ENCODE measurements at regions not wholly inside any gene's neighbourhood (a gene's known extent, or its start where the extent isn't known, plus 50 kb on each side); places are given as distances from the start of the nearest gene placed in this dataset.
A peak's percentile ranks its signal among the peaks of the same experiment; 100 is the strongest.

DNA sequence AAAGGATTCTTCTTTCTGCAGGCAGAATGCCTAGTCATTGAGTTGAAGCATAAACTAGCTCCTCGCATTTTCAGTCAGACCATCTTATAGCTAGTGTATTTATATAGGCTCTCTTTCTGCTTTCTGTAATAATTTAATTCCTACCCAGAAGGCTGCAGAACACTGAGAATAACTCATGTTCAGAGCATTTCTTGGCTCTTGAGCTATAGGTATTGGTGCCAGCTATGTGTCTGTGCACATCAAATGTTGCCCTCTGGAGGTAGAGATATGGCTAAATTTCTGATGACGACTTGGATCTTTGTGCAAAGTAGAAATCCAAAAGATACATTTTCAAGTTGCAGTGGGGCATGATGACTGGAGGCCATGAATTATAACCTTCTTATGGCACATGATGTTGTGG is 336.2 kb upstream of the TPM1 start:
- 0 out of 2 replicates have a peak, but pooled peaks have one; percentile 10 for TF ChIP-seq RAD21 (IDR thresholded peaks at IDR 0.05; ENCODE audit: low read depth)
- TF ChIP-seq ZBTB7A (IDR thresholded peaks at IDR 0.05; ENCODE audit: low read depth): no peak
- TF ChIP-seq NFIC (IDR thresholded peaks at IDR 0.05): no peak
- no peak for TF ChIP-seq FOXM1 (IDR thresholded peaks at IDR 0.05; ENCODE audit: borderline replicate concordance, low read depth)

DNA sequence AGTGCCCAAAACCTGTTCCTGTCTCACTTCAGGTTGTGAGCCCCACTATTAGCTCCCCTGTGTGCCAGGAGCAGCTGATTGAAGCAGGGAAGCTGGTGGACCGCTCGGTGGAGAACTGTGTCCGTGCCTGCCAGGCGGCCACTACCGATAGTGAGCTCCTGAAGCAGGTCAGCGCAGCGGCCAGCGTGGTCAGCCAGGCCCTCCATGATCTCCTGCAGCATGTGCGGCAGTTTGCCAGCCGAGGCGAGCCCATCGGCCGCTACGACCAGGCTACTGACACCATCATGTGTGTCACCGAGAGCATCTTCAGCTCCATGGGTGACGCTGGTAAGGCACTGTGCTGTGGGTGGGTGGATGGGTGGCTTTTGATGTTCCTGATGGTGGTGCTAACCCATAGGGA is 334.1 kb upstream of the TPM1 start:
- TF ChIP-seq TAF1 (IDR thresholded peaks at IDR 0.05; ENCODE audit: low read depth) (no peak), EGR1 (IDR thresholded peaks at IDR 0.05) (no peak), EP300 (IDR thresholded peaks at IDR 0.05; ENCODE audit: borderline replicate concordance) (no peak)

DNA sequence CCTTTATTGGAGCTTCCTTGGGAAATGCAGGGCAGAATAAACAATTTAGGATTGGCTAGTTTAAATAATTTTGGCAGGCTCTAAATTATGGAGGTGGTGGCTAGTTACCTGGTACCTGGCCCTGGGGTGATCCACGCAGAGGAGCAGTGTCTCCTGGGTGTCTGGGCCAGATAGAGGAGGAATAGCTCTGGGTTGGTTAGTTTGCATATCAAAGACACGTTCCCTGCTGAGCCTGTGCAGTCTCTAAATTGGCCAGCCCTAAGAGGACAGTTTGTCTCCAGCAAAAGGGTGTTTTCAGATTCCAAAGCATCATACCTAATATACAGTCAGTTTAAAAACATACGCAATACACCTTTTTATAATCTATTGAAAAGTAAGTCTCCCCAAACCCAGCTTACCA is 333.3 kb upstream of the TPM1 start:
- no peak for TF ChIP-seq EP300 (IDR thresholded peaks at IDR 0.05; ENCODE audit: borderline replicate concordance)
- TF ChIP-seq, protein P1, sequence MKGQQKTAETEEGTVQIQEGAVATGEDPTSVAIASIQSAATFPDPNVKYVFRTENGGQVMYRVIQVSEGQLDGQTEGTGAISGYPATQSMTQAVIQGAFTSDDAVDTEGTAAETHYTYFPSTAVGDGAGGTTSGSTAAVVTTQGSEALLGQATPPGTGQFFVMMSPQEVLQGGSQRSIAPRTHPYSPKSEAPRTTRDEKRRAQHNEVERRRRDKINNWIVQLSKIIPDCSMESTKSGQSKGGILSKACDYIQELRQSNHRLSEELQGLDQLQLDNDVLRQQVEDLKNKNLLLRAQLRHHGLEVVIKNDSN (IDR thresholded peaks at IDR 0.05): no peak
- TF ChIP-seq REST (IDR thresholded peaks at IDR 0.05; ENCODE audit: low read depth): no peak
- TF ChIP-seq EGR1 (IDR thresholded peaks at IDR 0.05): no peak
- no peak for TF ChIP-seq RAD21 (IDR thresholded peaks at IDR 0.05; ENCODE audit: low read depth)
- no peak for TF ChIP-seq MAX (IDR thresholded peaks at IDR 0.05)
- TF ChIP-seq YY1 (IDR thresholded peaks at IDR 0.05; ENCODE audit: low read depth): no peak
- no peak for TF ChIP-seq CEBPB (IDR thresholded peaks at IDR 0.05)
- no peak for TF ChIP-seq CREB1 (IDR thresholded peaks at IDR 0.05; ENCODE audit: low read depth)
- TF ChIP-seq TCF12 (IDR thresholded peaks at IDR 0.05; ENCODE audit: low read depth): no peak
- TF ChIP-seq FOXM1 (IDR thresholded peaks at IDR 0.05; ENCODE audit: borderline replicate concordance, low read depth): no peak
- TF ChIP-seq TEAD4 (IDR thresholded peaks at IDR 0.05): no peak
- TF ChIP-seq ZBTB7A (IDR thresholded peaks at IDR 0.05; ENCODE audit: low read depth): no peak
- TF ChIP-seq TAF1 (IDR thresholded peaks at IDR 0.05; ENCODE audit: low read depth): no peak
- TF ChIP-seq NFIC (IDR thresholded peaks at IDR 0.05): no peak

- TF ChIP-seq, protein P1 (IDR thresholded peaks at IDR 0.05): no peak
- TF ChIP-seq ZBTB7A (IDR thresholded peaks at IDR 0.05; ENCODE audit: low read depth) (no peak), FOXM1 (IDR thresholded peaks at IDR 0.05; ENCODE audit: borderline replicate concordance, low read depth) (no peak), TAF1 (IDR thresholded peaks at IDR 0.05; ENCODE audit: low read depth) (no peak), MAX (IDR thresholded peaks at IDR 0.05) (no peak), YY1 (IDR thresholded peaks at IDR 0.05; ENCODE audit: low read depth) (no peak), NFIC (IDR thresholded peaks at IDR 0.05) (no peak), CEBPB (IDR thresholded peaks at IDR 0.05) (no peak), TEAD4 (IDR thresholded peaks at IDR 0.05) (no peak), REST (IDR thresholded peaks at IDR 0.05; ENCODE audit: low read depth) (no peak), RAD21 (IDR thresholded peaks at IDR 0.05; ENCODE audit: low read depth) (no peak), EP300 (IDR thresholded peaks at IDR 0.05; ENCODE audit: borderline replicate concordance) (no peak), TCF12 (IDR thresholded peaks at IDR 0.05; ENCODE audit: low read depth) (no peak), CREB1 (IDR thresholded peaks at IDR 0.05; ENCODE audit: low read depth) (no peak)
Observed at GRCh38 chr15:62711691-62712454, 330.7 kb upstream of the TPM1 start.

GRCh38 chr15:62712455-62712839 is 330.1 kb upstream of the TPM1 start:
- no peak for TF ChIP-seq CEBPB (IDR thresholded peaks at IDR 0.05)
- TF ChIP-seq TAF1 (IDR thresholded peaks at IDR 0.05; ENCODE audit: low read depth): no peak
- no peak for TF ChIP-seq RAD21 (IDR thresholded peaks at IDR 0.05; ENCODE audit: low read depth)
- TF ChIP-seq TCF12 (IDR thresholded peaks at IDR 0.05; ENCODE audit: low read depth): no peak
- TF ChIP-seq ZBTB7A (IDR thresholded peaks at IDR 0.05; ENCODE audit: low read depth): no peak
- no peak for TF ChIP-seq EGR1 (IDR thresholded peaks at IDR 0.05)
- TF ChIP-seq EP300 (IDR thresholded peaks at IDR 0.05; ENCODE audit: borderline replicate concordance): no peak
- TF ChIP-seq FOXM1 (IDR thresholded peaks at IDR 0.05; ENCODE audit: borderline replicate concordance, low read depth): no peak
- TF ChIP-seq CREB1 (IDR thresholded peaks at IDR 0.05; ENCODE audit: low read depth): no peak
- TF ChIP-seq TEAD4 (IDR thresholded peaks at IDR 0.05): no peak
- TF ChIP-seq, protein P1 (IDR thresholded peaks at IDR 0.05): no peak
- TF ChIP-seq YY1 (IDR thresholded peaks at IDR 0.05; ENCODE audit: low read depth): no peak
- no peak for TF ChIP-seq MAX (IDR thresholded peaks at IDR 0.05)
